ENCODE measurements at regions not wholly inside any gene's neighbourhood (a gene's known extent, or its start where the extent isn't known, plus 50 kb on each side); places are given as distances from the start of the nearest gene placed in this dataset.
"Not testable (repeated sequence)": the region's sequence is repeated elsewhere in the genome, so short reads cannot be mapped to it uniquely, and the experiment has no call there.

DNA sequence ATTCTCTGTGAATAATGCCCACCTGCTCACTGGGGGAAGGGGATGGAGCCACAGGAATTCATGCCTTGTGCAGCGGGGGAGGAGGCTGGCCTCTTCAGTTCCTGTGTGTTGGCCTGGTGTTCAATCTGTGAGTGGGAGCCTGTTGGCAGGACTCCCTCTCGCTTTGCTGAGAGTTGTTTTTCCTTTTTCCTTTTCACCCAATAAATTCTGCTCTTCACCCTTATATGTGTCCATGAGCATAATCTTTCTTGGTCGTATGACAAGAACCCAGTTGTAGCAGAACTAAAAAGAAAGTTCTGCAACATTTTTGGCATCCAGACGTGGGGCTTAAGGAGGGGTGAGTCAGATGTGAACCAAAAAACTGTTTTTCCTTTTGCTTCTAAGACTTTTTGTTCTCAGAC is 235.2 kb upstream of the HDX start:
- H3K4me3 ChIP-seq (ENCODE audit: low read length) = no peak overlapping the region
- TF ChIP-seq CTCF (conservative IDR thresholded peaks at IDR 0.05; ENCODE audit: low read depth, low read length) = no peak
- DNase-seq (ENCODE audit: low read depth) = no peak

- no peak overlapping the region for H3K4me3 ChIP-seq (ENCODE audit: low read length)
- DNase-seq (ENCODE audit: low read depth) = no peak
- no peak for TF ChIP-seq CTCF (conservative IDR thresholded peaks at IDR 0.05; ENCODE audit: low read depth, low read length)
Observed at GRCh38 chrX:84747516-84747915, 245.3 kb upstream of the HDX start.

- DNase-seq (ENCODE audit: low read depth) = no peak
- no peak for TF ChIP-seq CTCF (conservative IDR thresholded peaks at IDR 0.05; ENCODE audit: low read depth, low read length)
- H3K4me3 ChIP-seq (ENCODE audit: low read length) = no peak overlapping the region
Observed at GRCh38 chrX:84748965-84749656, 246.9 kb upstream of the HDX start.

GRCh38 chrX:84760560-84760959 is 243.1 kb upstream of the APOOL start:
- no peak overlapping the region for H3K4me3 ChIP-seq (ENCODE audit: low read length)
- no peak for DNase-seq (ENCODE audit: low read depth)

GRCh38 chrX:84796321-84796720 is 207.4 kb upstream of the APOOL start:
- no peak overlapping the region for H3K4me3 ChIP-seq (ENCODE audit: low read length)
- DNase-seq (ENCODE audit: low read depth) = no peak
- TF ChIP-seq CTCF (conservative IDR thresholded peaks at IDR 0.05; ENCODE audit: low read depth, low read length) = no peak

More at GRCh38 chrX:84760560-84760959, 243.1 kb upstream of the APOOL start:
- no peak for TF ChIP-seq CTCF (conservative IDR thresholded peaks at IDR 0.05; ENCODE audit: low read depth, low read length)

DNA sequence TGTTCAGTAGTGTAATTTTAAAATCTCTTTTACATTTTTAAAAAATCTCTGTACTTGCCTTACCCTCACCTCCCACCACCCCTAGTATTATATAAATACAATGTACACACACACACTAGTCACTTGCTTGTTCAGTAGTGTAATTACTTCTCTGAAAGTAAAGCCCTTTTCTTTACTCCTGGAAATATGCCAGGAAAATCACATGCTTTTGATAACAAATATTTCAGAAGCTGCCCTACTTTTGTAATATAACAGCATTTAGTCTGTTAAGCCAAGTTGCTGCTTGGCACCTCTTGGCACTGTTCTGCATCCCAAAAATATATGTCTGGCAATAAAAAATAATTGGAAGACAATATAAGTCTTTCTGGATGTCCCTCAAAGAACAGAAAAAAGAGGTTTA is 172.8 kb upstream of the APOOL start:
- DNase-seq (ENCODE audit: low read depth) = peak; percentile 68
- TF ChIP-seq CTCF (conservative IDR thresholded peaks at IDR 0.05; ENCODE audit: low read depth, low read length) = no peak
- no peak overlapping the region for H3K4me3 ChIP-seq (ENCODE audit: low read length)

DNA sequence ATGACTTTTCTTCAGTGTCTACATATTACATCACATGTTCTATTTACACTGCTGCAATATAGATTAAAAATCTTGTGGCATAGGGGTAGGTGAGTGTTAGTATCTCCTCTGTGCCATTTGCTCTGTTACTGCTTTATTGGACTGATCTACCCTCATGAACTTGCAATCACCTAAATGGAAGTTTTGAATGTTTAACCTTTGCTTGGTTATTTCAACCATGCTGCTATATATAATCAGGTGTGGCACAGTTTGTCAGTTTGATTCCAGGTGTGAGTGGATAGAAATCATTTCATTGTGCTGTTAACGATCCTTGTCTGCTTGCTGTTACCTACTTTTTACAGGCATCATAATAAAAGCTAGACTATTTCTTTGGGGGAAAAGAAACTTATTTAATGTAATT is 157.1 kb upstream of the APOOL start:
- not testable (repeated sequence) for H3K4me3 ChIP-seq (ENCODE audit: low read length); DNase-seq (ENCODE audit: low read depth)

DNA sequence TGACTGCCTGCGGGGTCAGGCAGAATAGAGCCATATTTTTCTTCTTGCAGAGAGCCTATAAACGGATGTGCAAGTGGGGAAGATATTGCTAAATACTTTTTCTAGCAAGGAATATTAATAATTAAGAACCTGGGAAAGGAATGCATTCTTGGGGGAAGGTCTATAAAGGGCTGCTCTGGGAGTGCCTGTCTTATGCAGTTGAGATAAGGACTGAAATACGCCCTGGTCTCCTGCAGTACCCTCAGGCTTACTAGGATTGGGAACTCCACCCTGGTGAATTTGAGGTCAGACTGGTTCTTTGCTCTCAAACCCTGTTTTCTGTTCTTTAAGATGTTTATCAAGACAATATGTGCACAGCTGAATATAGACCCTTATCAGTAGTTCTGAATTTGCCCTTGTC is 152.5 kb upstream of the APOOL start:
- not testable (repeated sequence) for H3K4me3 ChIP-seq (ENCODE audit: low read length); DNase-seq (ENCODE audit: low read depth)

GRCh38 chrX:84856791-84857190 is 146.9 kb upstream of the APOOL start:
- DNase-seq (ENCODE audit: low read depth); H3K4me3 ChIP-seq (ENCODE audit: low read length): not testable (repeated sequence)

DNA sequence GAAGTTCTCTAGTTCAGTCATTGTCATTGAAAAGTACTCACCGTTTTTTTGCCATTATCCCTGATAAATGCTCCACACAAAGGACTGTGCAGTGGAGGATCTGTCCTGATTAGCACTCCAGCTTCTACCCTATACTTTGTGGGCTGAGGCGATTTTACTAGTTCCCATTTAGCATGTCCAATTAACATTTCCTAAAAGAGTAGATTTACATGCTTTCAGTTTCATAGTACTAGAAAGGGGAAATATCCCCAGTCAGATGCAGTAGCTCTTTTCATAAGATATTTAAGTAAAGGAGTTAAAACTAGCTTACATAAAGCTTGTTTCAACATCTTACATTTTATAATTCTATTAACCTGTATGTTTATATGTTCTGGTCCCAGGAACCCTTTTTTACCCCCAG is 144.9 kb upstream of the APOOL start:
- not testable (repeated sequence) for DNase-seq (ENCODE audit: low read depth); H3K4me3 ChIP-seq (ENCODE audit: low read length)
